HepG2 (cell line): ENCODE measurements at regions not wholly inside any gene's neighbourhood (a gene's known extent, or its start where the extent isn't known, plus 50 kb on each side); places are given as distances from the start of the nearest gene placed in this dataset.

Experiments used
- ATAC-seq: fragments of 200-7000 bp; cut with Tn5 transposase; 3 replicates; pipeline ENCODE4 v1.9.1; 2020; ENCODE audit warnings: mild to moderate bottlenecking, moderate library complexity
- BruUV-seq: library from RNA; stranded (reverse); fragments of 400-500 nt; replicated peaks from 2 replicates; lab custom pipeline; 2021; lab: Mats Ljungman, UMichigan
- CTCF ChIA-PET: fragments of 300-600 bp; formaldehyde crosslinking; extraction: SDS; loops from one replicate; lab custom pipeline; 2021; ENCODE audit warnings: low total read pairs, inconsistent platforms, low intra/inter-chr PET ratio; lab: Yijun Ruan, JAX
- POLR2A ChIA-PET: fragments of 350-600 bp; sonication (Branson Sonifier 250); formaldehyde crosslinking; loops from one replicate; lab custom pipeline; 2020; ENCODE audit warnings: antibody characterized with exemption, inconsistent platforms; lab: Yijun Ruan, JAX
- DNase-seq: peaks from one replicate; pipeline ENCODE4 v3.0.0-alpha.2; 2015; ENCODE audit warnings: low spot score
- FAIRE-seq: peaks from 3 replicates; lab custom pipeline; 2011; peaks lifted over from hg19 to GRCh38; lab: Jason Lieb, UNC
- H2AFZ ChIP-seq: one replicate; pipeline ENCODE4 v1.6.1; 2011; ENCODE audit warnings: low read length, inconsistent platforms
- H3K27ac ChIP-seq: fragments of 300-600 bp; 3 replicates; pipeline ENCODE4 v1.8.0; 2011; ENCODE audit warnings: mixed run types, mild to moderate bottlenecking, mixed read lengths, low read length, inconsistent platforms; ENCODE audit not compliant: insufficient read depth; ENCODE audit errors: extremely low read length
- H3K27me3 ChIP-seq, 2 experiments: fragments of 200-600 bp in 1 of 2; 2 replicates in 1 of 2; 3 replicates in 1 of 2; pipeline versions ENCODE4 v1.6.0 to v1.8.0; 2011; ENCODE audit warnings: low read length in 2 of 2, mild to moderate bottlenecking in 2 of 2, moderate library complexity in 2 of 2, inconsistent platforms in 1 of 2; ENCODE audit not compliant: insufficient read depth in 2 of 2, control insufficient read depth in 1 of 2
- H3K36me3 ChIP-seq, 2 experiments: fragments of 200-600 bp in 1 of 2; replicated peaks in 1 of 2; 2 replicates in 1 of 2; 3 replicates in 1 of 2; pipeline versions ENCODE4 v1.5.1 to v1.8.0; 2011; ENCODE audit warnings: low read length in 2 of 2, inconsistent platforms in 1 of 2; ENCODE audit not compliant: insufficient read depth in 2 of 2, control insufficient read depth in 1 of 2
- H3K4me1 ChIP-seq: 2 replicates; pipeline ENCODE4 v1.5.1; 2012; ENCODE audit warnings: low read length, inconsistent platforms; ENCODE audit not compliant: insufficient read depth
- H3K4me2 ChIP-seq: 2 replicates; pipeline ENCODE4 v1.6.0; 2011; ENCODE audit warnings: low read depth, low read length, inconsistent platforms
- H3K4me3 ChIP-seq, 3 experiments: fragments of 200-600 bp in 1 of 3; sonication (generic), shearing (Covaris generic) in 1 of 3; replicated peaks in 1 of 3; 2 replicates each; pipeline ENCODE4 v1.5.1; 2011 to 2016; ENCODE audit warnings: low read length in 3 of 3, inconsistent platforms in 2 of 3, low read depth in 2 of 3, mild to moderate bottlenecking in 2 of 3, control low read depth in 1 of 3, mixed read lengths in 1 of 3; ENCODE audit not compliant: insufficient read depth in 1 of 3
- H3K79me2 ChIP-seq: one replicate; pipeline ENCODE4 v1.6.1; 2011; ENCODE audit warnings: low read length, inconsistent platforms; ENCODE audit not compliant: insufficient read depth
- H3K9ac ChIP-seq: 2 replicates; pipeline ENCODE4 v1.6.0; 2011; ENCODE audit warnings: mild to moderate bottlenecking, low read depth, low read length, inconsistent platforms; ENCODE audit not compliant: insufficient read depth
- H3K9me3 ChIP-seq: 2 replicates; pipeline ENCODE4 v1.5.1; 2012; ENCODE audit warnings: mild to moderate bottlenecking, low read length
- H4K20me1 ChIP-seq: 2 replicates; pipeline ENCODE4 v1.6.0; 2011; ENCODE audit warnings: inconsistent platforms, mild to moderate bottlenecking, low read length, moderate library complexity; ENCODE audit not compliant: insufficient read depth
- ATF7 ChIP-seq, 2 experiments: fragments of 450-650 bp in 1 of 2; sonication (generic) in 1 of 2; formaldehyde crosslinking in 1 of 2; IDR thresholded peaks; 2 replicates each; pipeline versions ENCODE4 v1.4.0 to v1.6.1; 2016 to 2020; ENCODE audit warnings: antibody characterized with exemption in 1 of 2, mild to moderate bottlenecking in 1 of 2, missing genetic modification reagents in 1 of 2
- HDAC6 ChIP-seq: fragments of 200-600 bp; sonication (generic); IDR thresholded peaks from 2 replicates; pipeline ENCODE4 v1.7.0; 2017; ENCODE audit warnings: mild to moderate bottlenecking, antibody characterized with exemption, low read length, low read depth
- MXD1 ChIP-seq: sonication (generic); formaldehyde crosslinking; IDR thresholded peaks from 2 replicates; pipeline ENCODE4 v1.4.0; 2020; ENCODE audit warnings: mild to moderate bottlenecking, missing genetic modification reagents
- REPIN1 ChIP-seq: sonication (generic); formaldehyde crosslinking; IDR thresholded peaks from 2 replicates; pipeline ENCODE4 v1.8.0; 2022; ENCODE audit warnings: missing genetic modification reagents, low read depth, mild to moderate bottlenecking, borderline replicate concordance
- ZBTB10 ChIP-seq: sonication (generic); formaldehyde crosslinking; IDR thresholded peaks from 2 replicates; pipeline ENCODE4 v1.4.0; 2020; ENCODE audit warnings: missing genetic modification reagents, borderline replicate concordance
- ZBTB4 ChIP-seq: sonication (generic); formaldehyde crosslinking; IDR thresholded peaks from 2 replicates; pipeline ENCODE4 v1.4.0; 2020; ENCODE audit warnings: missing genetic modification reagents, mild to moderate bottlenecking, borderline replicate concordance
- ZNF12 ChIP-seq: sonication (generic); formaldehyde crosslinking; IDR thresholded peaks from 2 replicates; pipeline ENCODE4 v1.5.0; 2020; ENCODE audit warnings: missing genetic modification reagents
- WGBS: methylation state at CpG from one replicate; pipeline ENCODE4 v1.1.6; 2017; ENCODE audit warnings: low lambda C conversion rate; 5-methylcytosine and 5-hydroxymethylcytosine counted together
- in situ Hi-C: cut with HindIII; loops from 2 replicates; pipeline ENCODE4 v1.10.0; 2017; ENCODE audit warnings: low pct_unique_long_range_greater_than_20kb; ENCODE audit not compliant: extremely low pct_ligation_motif_present
- intact Hi-C: fragments of 100-400 bp; cut with micrococcal nuclease; formaldehyde crosslinking; loops from one replicate; pipeline ENCODE4 v1.10.0; 2022; ENCODE audit not compliant: unreplicated experiment

GRCh38 chr6:113719545-113719944, 137.6 kb upstream of the MARCKS start:
- FAIRE-seq (no peak), DNase-seq (no peak), ATAC-seq (no peak)
- Histone ChIP-seq H4K20me1 (no peaks in the 10 kb centered on the region), H3K27me3 (no peaks in the 10 kb centered on the region), H3K4me3 (no peak overlapping the region), H3K27ac (no peak overlapping the region), H2AFZ (no peak overlapping the region), H3K36me3 (no peaks in the 10 kb centered on the region), H3K4me1 (peaks cover 25% of the 10 kb centered on the region), H3K4me2 (no peak overlapping the region), H3K9me3 (no peaks in the 10 kb centered on the region), H3K9ac (no peak overlapping the region), H3K79me2 (no peaks in the 10 kb centered on the region)
- POLR2A ChIA-PET, result no interaction called here
- 89% methylated on average over 4 of the region's 4 CpGs for WGBS
- intact Hi-C loops, result no loop called here
- in situ Hi-C loops, result no loop called here
- CTCF ChIA-PET, result no interaction called here
- TF ChIP-seq ATF7 (IDR thresholded peaks at IDR 0.05) (peak; percentile 87), ATF7 (CRISPR knock-in tag; IDR thresholded peaks at IDR 0.05) (no peak), ZNF12 (no peak)
- BruUV-seq, result no TSS peak

GRCh38 chr6:113723182-113723581, 134.0 kb upstream of the MARCKS start:
- Histone ChIP-seq H3K4me2 (no peak overlapping the region), H2AFZ (no peak overlapping the region), H3K4me3 (no peak overlapping the region), H3K4me1 (peaks cover 40% of the 10 kb centered on the region), H3K9me3 (no peaks in the 10 kb centered on the region), H3K36me3 (no peaks in the 10 kb centered on the region), H3K27me3 (no peaks in the 10 kb centered on the region), H4K20me1 (no peaks in the 10 kb centered on the region), H3K27ac (no peak overlapping the region), H3K79me2 (no peaks in the 10 kb centered on the region), H3K9ac (no peak overlapping the region)
- FAIRE-seq (no peak), DNase-seq (no peak), ATAC-seq (no peak)
- intact Hi-C loops (no loop called here), in situ Hi-C loops (no loop called here)
- ChIA-PET POLR2A (no interaction called here), CTCF (no interaction called here)
- no TSS peak for BruUV-seq
- 48% methylated on average over 4 of the region's 4 CpGs for WGBS
- TF ChIP-seq REPIN1 (no peak), HDAC6 (no peak), ZBTB10 (CRISPR knock-in tag) (no peak), ZBTB4 (CRISPR knock-in tag) (no peak), MXD1 (no peak)
